Tibial nerve (tissue), 4 donors: ENCODE measurements at regions not wholly inside any gene's neighbourhood (a gene's known extent, or its start where the extent isn't known, plus 50 kb on each side); places are given as distances from the start of the nearest gene placed in this dataset.

Experiments used
- CTCF ChIP-seq, 5 experiments: fragments of 200-600 bp in 3 of 5; fragments of 450-650 bp in 2 of 5; sonication (generic) in 3 of 5; IDR thresholded peaks; one replicate each; pipeline ENCODE4 v1.5.1; 2016 to 2019; ENCODE audit warnings: antibody characterized with exemption in 5 of 5, mild to moderate bottlenecking in 3 of 5, moderate library complexity in 2 of 5
- EP300 ChIP-seq, 2 donors: sonication (generic); formaldehyde crosslinking; IDR thresholded peaks; one replicate each; pipeline ENCODE4 v1.6.1; 2017; ENCODE audit warnings: antibody characterized with exemption in 2 of 2, mild to moderate bottlenecking in 1 of 2
- POLR2A ChIP-seq, 2 donors: fragments of 450-650 bp; IDR thresholded peaks; one replicate each; pipeline ENCODE4 v1.6.1; 2017; ENCODE audit warnings: antibody characterized with exemption in 2 of 2, mild to moderate bottlenecking in 2 of 2, moderate library complexity in 2 of 2

- TF ChIP-seq CTCF (IDR thresholded peaks at IDR 0.05) (no peak), POLR2A (IDR thresholded peaks at IDR 0.05) (no peak), EP300 (IDR thresholded peaks at IDR 0.05) (no peak)
Observed at GRCh38 chr5:98497418-98497817, 276.0 kb upstream of the RGMB start.
